B cell (primary cell): ENCODE measurements at regions not wholly inside any gene's neighbourhood (a gene's known extent, or its start where the extent isn't known, plus 50 kb on each side); places are given as distances from the start of the nearest gene placed in this dataset.

ENCODE experiments used
- ATAC-seq: fragments of 200-7000 bp; cut with Tn5 transposase; one replicate; pipeline ENCODE4 v1.10.0; 2021; ENCODE audit warnings: low read depth, mild to moderate bottlenecking, moderate number of reproducible peaks, moderate library complexity
- CTCF ChIA-PET: fragments of 350-600 bp; sonication (Branson Sonifier 250); formaldehyde crosslinking; loops from one replicate; lab custom pipeline; 2021; ENCODE audit warnings: antibody characterized with exemption, inconsistent platforms; lab: Charles Lee
- POLR2A ChIA-PET: fragments of 350-600 bp; sonication (Branson Sonifier 250); formaldehyde crosslinking; loops from one replicate; lab custom pipeline; 2021; ENCODE audit warnings: antibody characterized with exemption; lab: Charles Lee
- DNase-seq: peaks from one replicate; pipeline ENCODE4 v3.0.0; 2013
- H2AFZ ChIP-seq: 2 replicates; pipeline ENCODE4 v1.6.1; 2012; ENCODE audit warnings: mild to moderate bottlenecking, low read depth, low read length; ENCODE audit not compliant: insufficient read depth, poor library complexity, severe bottlenecking
- H3K27ac ChIP-seq, 2 donors: 1 replicate in 1 of 2; 2 replicates in 1 of 2; pipeline ENCODE4 v1.5.1; 2012 to 2013; ENCODE audit warnings: low read length in 2 of 2, mild to moderate bottlenecking in 2 of 2, moderate library complexity in 1 of 2
- H3K27me3 ChIP-seq, 4 experiments: fragments of 200-600 bp in 1 of 4; sonication (generic) in 1 of 4; replicated peaks in 1 of 4; 1 replicate in 2 of 4; 2 replicates in 2 of 4; pipeline versions ENCODE4 v1.6.1 to v1.7.0; 2013 to 2016; ENCODE audit warnings: low read length in 3 of 4, mild to moderate bottlenecking in 2 of 4, mixed read lengths in 1 of 4, moderate library complexity in 1 of 4; ENCODE audit not compliant: insufficient read depth in 4 of 4, control insufficient read depth in 3 of 4; ENCODE audit errors: control extremely low read depth in 1 of 4
- H3K36me3 ChIP-seq, 2 experiments: replicated peaks in 1 of 2; 1 replicate in 1 of 2; 2 replicates in 1 of 2; pipeline versions ENCODE4 v1.6.1 to v1.7.1; 2013; ENCODE audit warnings: low read length in 1 of 2; ENCODE audit not compliant: insufficient read depth in 2 of 2, control insufficient read depth in 1 of 2; ENCODE audit errors: control extremely low read depth in 1 of 2, extremely low read depth in 1 of 2
- H3K4me1 ChIP-seq, 2 donors: fragments of 200-600 bp in 1 of 2; sonication (generic) in 1 of 2; 1 replicate in 1 of 2; 2 replicates in 1 of 2; pipeline versions ENCODE4 v1.5.1 to v1.6.1; 2013 to 2017; ENCODE audit warnings: low read length in 2 of 2; ENCODE audit not compliant: control insufficient read depth in 2 of 2, insufficient read depth in 2 of 2
- H3K4me2 ChIP-seq: replicated peaks from 2 replicates; pipeline ENCODE3; 2012; ENCODE audit warnings: mild to moderate bottlenecking, low read depth, low read length; ENCODE audit not compliant: poor library complexity, severe bottlenecking
- H3K4me3 ChIP-seq, 5 experiments: fragments of 200-600 bp in 1 of 5; sonication (generic) in 1 of 5; 1 replicate in 3 of 5; 2 replicates in 2 of 5; pipeline versions ENCODE4 v1.5.1 to v1.7.0; 2011 to 2016; ENCODE audit warnings: low read length in 4 of 5, mild to moderate bottlenecking in 4 of 5, low read depth in 2 of 5, control low read depth in 1 of 5, moderate library complexity in 1 of 5; ENCODE audit not compliant: insufficient read depth in 1 of 5; ENCODE audit errors: control extremely low read depth in 1 of 5, extremely low read depth in 1 of 5
- H3K79me2 ChIP-seq: fragments of 200-600 bp; sonication (generic); one replicate; pipeline ENCODE4 v1.6.0; 2016; ENCODE audit warnings: low read length; ENCODE audit not compliant: control insufficient read depth, insufficient read depth
- H3K9ac ChIP-seq: fragments of 200-600 bp; sonication (generic); 2 replicates; pipeline ENCODE4 v1.6.1; 2017; ENCODE audit warnings: mild to moderate bottlenecking, low read length, moderate library complexity
- H3K9me3 ChIP-seq, 3 donors: one replicate each; pipeline versions ENCODE4 v1.6.1 to v1.7.1; 2013; ENCODE audit warnings: low read length in 2 of 3; ENCODE audit not compliant: control insufficient read depth in 2 of 3, insufficient read depth in 1 of 3; ENCODE audit errors: control extremely low read depth in 1 of 3
- H4K20me1 ChIP-seq: 2 replicates; pipeline ENCODE4 v1.6.0; 2012; ENCODE audit warnings: mild to moderate bottlenecking, low read length; ENCODE audit not compliant: insufficient read depth, control insufficient read depth, poor library complexity, severe bottlenecking
- H3K27ac Mint-ChIP-seq: one replicate; pipeline ENCODE4 v1.8.0; 2021; ENCODE audit warnings: mixed read lengths
- H3K27me3 Mint-ChIP-seq: one replicate; pipeline ENCODE4 v1.8.0; 2021; ENCODE audit warnings: mixed read lengths
- H3K4me1 Mint-ChIP-seq: one replicate; pipeline ENCODE4 v1.8.0; 2021; ENCODE audit warnings: mixed read lengths
- H3K4me3 Mint-ChIP-seq: one replicate; pipeline ENCODE4 v1.8.0; 2021; ENCODE audit warnings: mixed read lengths
- H3K9me3 Mint-ChIP-seq: one replicate; pipeline ENCODE4 v1.8.0; 2022; ENCODE audit warnings: mixed read lengths; ENCODE audit not compliant: insufficient read depth
- CTCF ChIP-seq: fragments of 200-600 bp; IDR thresholded peaks from one replicate; pipeline ENCODE4 v1.8.0; 2022; ENCODE audit warnings: antibody characterized with exemption, mild to moderate bottlenecking
- EZH2 ChIP-seq: IDR thresholded peaks from 2 replicates; pipeline ENCODE4 v1.6.1; 2012; ENCODE audit warnings: borderline replicate concordance, low read depth, mild to moderate bottlenecking, moderate library complexity, low read length; ENCODE audit not compliant: insufficient read depth, poor library complexity, severe bottlenecking
- WGBS: methylation state at CpG from one replicate; pipeline ENCODE4 v1.1.5; 2013; ENCODE audit warnings: missing lambda C conversion rate; ENCODE audit not compliant: insufficient coverage; 5-methylcytosine and 5-hydroxymethylcytosine counted together
- intact Hi-C: fragments of 100-400 bp; cut with micrococcal nuclease; formaldehyde crosslinking; loops from one replicate; pipeline ENCODE4 v1.10.0; 2022

- ATAC-seq (no peak), DNase-seq (no peak)
- no peaks in the 10 kb centered on the region for H3K79me2 ChIP-seq
- H3K27me3 ChIP-seq = no peaks in the 10 kb centered on the region
- H3K9me3 Mint-ChIP-seq = no peaks in the 10 kb centered on the region
- 77% methylated on average over 3 of the region's 4 CpGs for WGBS
- POLR2A ChIA-PET = no interaction called here
- H3K9me3 ChIP-seq = no peaks in the 10 kb centered on the region
- no peaks in the 10 kb centered on the region for H3K27me3 Mint-ChIP-seq
- TF ChIP-seq EZH2 = no peak
- H3K27ac Mint-ChIP-seq = no peak overlapping the region
- no peak overlapping the region for H2AFZ ChIP-seq
- H4K20me1 ChIP-seq = no peaks in the 10 kb centered on the region
- no peak overlapping the region for H3K4me2 ChIP-seq
- CTCF ChIA-PET = no interaction called here
- H3K9ac ChIP-seq = no peak overlapping the region
- no peaks in the 10 kb centered on the region for H3K4me1 Mint-ChIP-seq
- H3K27ac ChIP-seq = no peak overlapping the region
- H3K4me1 ChIP-seq = no peaks in the 10 kb centered on the region
- H3K4me3 ChIP-seq = no peak overlapping the region
- intact Hi-C loops = no loop called here
- no peaks in the 10 kb centered on the region for H3K36me3 ChIP-seq
- no peak overlapping the region for H3K4me3 Mint-ChIP-seq
These were observed 355.9 kb downstream of the PRELID2 start for GRCh38 chr5:145479271-145479670.

- Mint-ChIP-seq H3K27ac (no peak overlapping the region), H3K27me3 (no peaks in the 10 kb centered on the region), H3K4me3 (no peak overlapping the region), H3K4me1 (no peaks in the 10 kb centered on the region), H3K9me3 (no peaks in the 10 kb centered on the region)
- Histone ChIP-seq H4K20me1 (no peaks in the 10 kb centered on the region), H3K9me3 (no peaks in the 10 kb centered on the region), H3K9ac (no peak overlapping the region), H2AFZ (no peak overlapping the region), H3K36me3 (no peaks in the 10 kb centered on the region), H3K4me3 (no peak overlapping the region), H3K27me3 (no peaks in the 10 kb centered on the region), H3K79me2 (no peaks in the 10 kb centered on the region), H3K4me2 (no peak overlapping the region), H3K27ac (no peak overlapping the region), H3K4me1 (no peaks in the 10 kb centered on the region)
- intact Hi-C loops = no loop called here
- ATAC-seq (no peak), DNase-seq (no peak)
- TF ChIP-seq CTCF = no peak
- TF ChIP-seq EZH2 = no peak
- ChIA-PET POLR2A (no interaction called here), CTCF (no interaction called here)
- 90% methylated on average over 2 of the region's 2 CpGs for WGBS
These were observed 356.5 kb downstream of the PRELID2 start for GRCh38 chr5:145478651-145479050.
